SU-DHL-6 (cell line): ENCODE measurements at regions not wholly inside any gene's neighbourhood (a gene's known extent, or its start where the extent isn't known, plus 50 kb on each side); places are given as distances from the start of the nearest gene placed in this dataset.

ENCODE experiments used
- EZH2phosphoT487 ChIP-seq: fragments of 200-600 bp; sonication (generic), shearing (Covaris generic); conservative IDR thresholded peaks from 2 replicates; pipeline ENCODE4 v1.6.1; 2018; ENCODE audit warnings: mild to moderate bottlenecking, antibody characterized with exemption, low read length, moderate library complexity, mixed read lengths
- TF ChIP-seq, protein P1 (sequence below): fragments of 200-600 bp; sonication (generic); IDR thresholded peaks from one replicate; pipeline ENCODE4 v1.5.1; 2017; ENCODE audit warnings: antibody characterized with exemption, mild to moderate bottlenecking, low read length, moderate library complexity; ENCODE audit not compliant: insufficient read depth, poor library complexity, severe bottlenecking

DNA sequence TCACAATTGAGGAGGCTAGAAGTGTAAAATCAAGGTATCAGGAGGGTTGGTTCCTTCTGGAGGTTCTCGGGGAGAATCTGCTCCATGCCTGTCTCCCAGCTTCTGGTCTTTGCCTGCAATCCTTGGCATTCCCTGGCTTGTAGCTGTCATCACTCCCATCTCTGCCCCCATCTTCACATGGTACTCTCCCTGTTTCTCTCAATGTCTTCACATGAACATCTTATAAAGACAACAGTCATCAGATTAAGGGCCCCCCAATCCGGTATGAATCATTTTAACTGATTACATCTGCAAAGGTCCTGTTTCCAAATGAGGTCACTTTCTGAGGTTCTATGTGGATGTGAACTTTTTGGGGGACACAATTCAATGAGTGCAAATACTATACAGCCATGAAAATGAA is 113.0 kb upstream of the GALNT15 start:
- TF ChIP-seq, protein P1, sequence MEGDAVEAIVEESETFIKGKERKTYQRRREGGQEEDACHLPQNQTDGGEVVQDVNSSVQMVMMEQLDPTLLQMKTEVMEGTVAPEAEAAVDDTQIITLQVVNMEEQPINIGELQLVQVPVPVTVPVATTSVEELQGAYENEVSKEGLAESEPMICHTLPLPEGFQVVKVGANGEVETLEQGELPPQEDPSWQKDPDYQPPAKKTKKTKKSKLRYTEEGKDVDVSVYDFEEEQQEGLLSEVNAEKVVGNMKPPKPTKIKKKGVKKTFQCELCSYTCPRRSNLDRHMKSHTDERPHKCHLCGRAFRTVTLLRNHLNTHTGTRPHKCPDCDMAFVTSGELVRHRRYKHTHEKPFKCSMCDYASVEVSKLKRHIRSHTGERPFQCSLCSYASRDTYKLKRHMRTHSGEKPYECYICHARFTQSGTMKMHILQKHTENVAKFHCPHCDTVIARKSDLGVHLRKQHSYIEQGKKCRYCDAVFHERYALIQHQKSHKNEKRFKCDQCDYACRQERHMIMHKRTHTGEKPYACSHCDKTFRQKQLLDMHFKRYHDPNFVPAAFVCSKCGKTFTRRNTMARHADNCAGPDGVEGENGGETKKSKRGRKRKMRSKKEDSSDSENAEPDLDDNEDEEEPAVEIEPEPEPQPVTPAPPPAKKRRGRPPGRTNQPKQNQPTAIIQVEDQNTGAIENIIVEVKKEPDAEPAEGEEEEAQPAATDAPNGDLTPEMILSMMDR, result no peak
- TF ChIP-seq EZH2phosphoT487, result no peak
